Common myeloid progenitor, CD34-positive (primary cell): ENCODE measurements at regions not wholly inside any gene's neighbourhood (a gene's known extent, or its start where the extent isn't known, plus 50 kb on each side); places are given as distances from the start of the nearest gene placed in this dataset.

Experiments
- CTCF ChIA-PET: fragments of 350-600 bp; sonication (Branson Sonifier 250); formaldehyde crosslinking; loops from one replicate; lab custom pipeline; 2021; ENCODE audit warnings: antibody characterized with exemption; lab: Charles Lee
- POLR2A ChIA-PET: fragments of 350-600 bp; sonication (Branson Sonifier 250); formaldehyde crosslinking; loops from one replicate; lab custom pipeline; 2021; ENCODE audit warnings: antibody characterized with exemption; lab: Charles Lee
- DNase-seq, 3 donors: peaks; one replicate each; pipeline versions ENCODE4 v3.0.0 to v3.0.0-alpha.2; 2013
- H3K27ac ChIP-seq, 2 experiments: 1 replicate in 1 of 2; 2 replicates in 1 of 2; pipeline ENCODE4 v1.7.0; 2013; ENCODE audit warnings: inconsistent platforms in 2 of 2, low read length in 2 of 2, mild to moderate bottlenecking in 2 of 2, low read depth in 1 of 2, moderate library complexity in 1 of 2; ENCODE audit not compliant: severe bottlenecking in 2 of 2, insufficient read depth in 1 of 2, poor library complexity in 1 of 2
- H3K27me3 ChIP-seq, 5 experiments: replicated peaks in 2 of 5; 1 replicate in 3 of 5; 2 replicates in 2 of 5; pipeline versions ENCODE4 v1.6.1 to v1.7.0; 2013; ENCODE audit warnings: low read length in 4 of 5, mild to moderate bottlenecking in 2 of 5, moderate library complexity in 2 of 5, inconsistent platforms in 1 of 5; ENCODE audit not compliant: insufficient read depth in 5 of 5, control insufficient read depth in 4 of 5
- H3K36me3 ChIP-seq, 4 experiments: 1 replicate in 2 of 4; 2 replicates in 2 of 4; pipeline versions ENCODE4 v1.6.1 to v1.7.0; 2013; ENCODE audit warnings: low read length in 3 of 4, control low read depth in 1 of 4, mild to moderate bottlenecking in 1 of 4; ENCODE audit not compliant: control insufficient read depth in 4 of 4, insufficient read depth in 4 of 4
- H3K4me1 ChIP-seq, 4 experiments: 1 replicate in 3 of 4; 2 replicates in 1 of 4; pipeline versions ENCODE4 v1.6.1 to v1.7.1; 2013; ENCODE audit warnings: low read length in 3 of 4, mild to moderate bottlenecking in 3 of 4, control low read depth in 1 of 4, inconsistent platforms in 1 of 4, moderate library complexity in 1 of 4; ENCODE audit not compliant: control insufficient read depth in 4 of 4, insufficient read depth in 4 of 4; ENCODE audit errors: control extremely low read depth in 1 of 4
- H3K4me3 ChIP-seq, 7 experiments: 1 replicate in 4 of 7; 2 replicates in 3 of 7; pipeline versions ENCODE4 v1.5.1 to v1.7.0; 2013; ENCODE audit warnings: mild to moderate bottlenecking in 7 of 7, low read length in 6 of 7, moderate library complexity in 6 of 7, inconsistent platforms in 2 of 7, low read depth in 2 of 7, control low read depth in 1 of 7; ENCODE audit not compliant: insufficient read depth in 4 of 7, control insufficient read depth in 1 of 7; ENCODE audit errors: extremely low read depth in 1 of 7
- H3K9me3 ChIP-seq, 5 experiments: 1 replicate in 4 of 5; 2 replicates in 1 of 5; pipeline versions ENCODE4 v1.6.1 to v1.7.1; 2013; ENCODE audit warnings: low read length in 4 of 5, mild to moderate bottlenecking in 2 of 5, inconsistent platforms in 1 of 5, low read depth in 1 of 5, moderate library complexity in 1 of 5; ENCODE audit not compliant: control insufficient read depth in 4 of 5, insufficient read depth in 2 of 5; ENCODE audit errors: control extremely low read depth in 1 of 5
- WGBS: methylation state at CpG from one replicate; pipeline ENCODE4 v1.1.5; 2013; ENCODE audit not compliant: insufficient coverage; 5-methylcytosine and 5-hydroxymethylcytosine counted together

GRCh38 chr12:22971701-22972191, 346.8 kb downstream of the ETNK1 start:
- Histone ChIP-seq H3K27me3 (no peaks in the 10 kb centered on the region), H3K4me3 (no peak overlapping the region), H3K4me1 (no peaks in the 10 kb centered on the region), H3K27ac (no peak overlapping the region), H3K36me3 (no peaks in the 10 kb centered on the region), H3K9me3 (no peaks in the 10 kb centered on the region)
- ChIA-PET POLR2A (no interaction called here), CTCF (no interaction called here)
- WGBS, result 91% methylated on average over 4 of the region's 12 CpGs
- DNase-seq, result no peak

- ChIA-PET CTCF (interaction anchor here (1.2 to 1.3 kb wide), 2 partner anchors 8 to 20 kb away, joined by 3 read pairs; no protein-coding TSS in a partner anchor), POLR2A (no interaction called here)
- H3K27ac ChIP-seq, result no peak overlapping the region
- H3K4me1 ChIP-seq, result no peaks in the 10 kb centered on the region
- no peaks in the 10 kb centered on the region for H3K36me3 ChIP-seq
- DNase-seq, result peak in 1 of 3 donors; percentile 1
- H3K4me3 ChIP-seq, result no peak overlapping the region
- no peaks in the 10 kb centered on the region for H3K9me3 ChIP-seq
- no peaks in the 10 kb centered on the region for H3K27me3 ChIP-seq
Measured at GRCh38 chr12:22974865-22975264, 349.9 kb downstream of the ETNK1 start.

- Histone ChIP-seq H3K4me1 (no peaks in the 10 kb centered on the region), H3K9me3 (no peaks in the 10 kb centered on the region), H3K27me3 (no peaks in the 10 kb centered on the region), H3K4me3 (no peak overlapping the region), H3K27ac (no peak overlapping the region), H3K36me3 (no peaks in the 10 kb centered on the region)
- CTCF ChIA-PET, result no interaction called here
- no peak for DNase-seq
- 100% methylated on average over 1 of the region's 2 CpGs for WGBS
- POLR2A ChIA-PET, result no interaction called here
Measured at GRCh38 chr12:22978962-22979361, 354.0 kb downstream of the ETNK1 start.

GRCh38 chr12:22979854-22980469, 355.0 kb downstream of the ETNK1 start:
- DNase-seq, result no peak
- no peak overlapping the region for H3K27ac ChIP-seq
- H3K9me3 ChIP-seq, result no peaks in the 10 kb centered on the region
- no peaks in the 10 kb centered on the region for H3K4me1 ChIP-seq
- WGBS, result 88% methylated on average over 5 of the region's 5 CpGs
- H3K36me3 ChIP-seq, result no peaks in the 10 kb centered on the region
- no peak overlapping the region for H3K4me3 ChIP-seq
- CTCF ChIA-PET, result no interaction called here
- no peaks in the 10 kb centered on the region for H3K27me3 ChIP-seq
- POLR2A ChIA-PET, result no interaction called here

- 100% methylated on average over 2 of the region's 3 CpGs for WGBS
- no peak for DNase-seq
- Histone ChIP-seq H3K27me3 (no peaks in the 10 kb centered on the region), H3K27ac (no peak overlapping the region), H3K4me1 (no peaks in the 10 kb centered on the region), H3K4me3 (no peak overlapping the region), H3K36me3 (no peaks in the 10 kb centered on the region), H3K9me3 (no peaks in the 10 kb centered on the region)
- CTCF ChIA-PET, result no interaction called here
- POLR2A ChIA-PET, result no interaction called here
Measured at GRCh38 chr12:22981711-22982110, 356.7 kb downstream of the ETNK1 start.

- Histone ChIP-seq H3K27ac (no peak overlapping the region), H3K27me3 (peaks cover 0 to 2% (median 0%) of the 10 kb centered on the region in 5 experiments), H3K4me3 (no peak overlapping the region), H3K9me3 (no peaks in the 10 kb centered on the region), H3K36me3 (no peaks in the 10 kb centered on the region), H3K4me1 (no peaks in the 10 kb centered on the region)
- WGBS, result 93% methylated on average over 10 of the region's 13 CpGs
- no peak for DNase-seq
- CTCF ChIA-PET, result no interaction called here
- POLR2A ChIA-PET, result no interaction called here
Measured at GRCh38 chr12:22982635-22983034, 357.7 kb downstream of the ETNK1 start.

GRCh38 chr12:22986997-22987396, 362.0 kb downstream of the ETNK1 start:
- Histone ChIP-seq H3K4me1 (no peaks in the 10 kb centered on the region), H3K27me3 (peaks cover 0 to 2% (median 0%) of the 10 kb centered on the region in 5 experiments), H3K9me3 (no peaks in the 10 kb centered on the region), H3K27ac (no peak overlapping the region), H3K36me3 (no peaks in the 10 kb centered on the region), H3K4me3 (no peak overlapping the region)
- ChIA-PET CTCF (no interaction called here), POLR2A (no interaction called here)
- no CpG with 5 or more reads among the region's 1 CpG for WGBS
- DNase-seq, result no peak
